A549 (cell line): ENCODE measurements at regions not wholly inside any gene's neighbourhood (a gene's known extent, or its start where the extent isn't known, plus 50 kb on each side); places are given as distances from the start of the nearest gene placed in this dataset.

ENCODE experiments used
- ATAC-seq, 2 experiments: fragments of 200-7000 bp in 1 of 2; fragments of >200 bp in 1 of 2; cut with Nextera tagmentation in 1 of 2; cut with Tn5 transposase in 1 of 2; 3 replicates each; pipeline versions ENCODE4 v1.8.0 to v1.9.1; 2018 to 2020; ENCODE audit warnings: mild to moderate bottlenecking in 1 of 2, moderate library complexity in 1 of 2
- CTCF ChIA-PET: fragments of 300-600 bp; sonication (Branson Sonifier 250); formaldehyde crosslinking; extraction: SDS; loops from one replicate; lab custom pipeline; 2021; ENCODE audit warnings: antibody characterized with exemption, inconsistent platforms; lab: Yijun Ruan, JAX
- POLR2A ChIA-PET: fragments of 350-600 bp; formaldehyde crosslinking; extraction: SDS; loops from one replicate; lab custom pipeline; 2021; ENCODE audit warnings: antibody characterized with exemption, inconsistent platforms; lab: Yijun Ruan, JAX
- DNase-seq, 2 experiments: peaks; one replicate each; pipeline versions ENCODE4 v3.0.0 to v3.0.0-alpha.2; 2011 to 2016; ENCODE audit warnings: low read depth in 1 of 2, low spot score in 1 of 2
- FAIRE-seq: peaks from 2 replicates; lab custom pipeline; 2011; peaks lifted over from hg19 to GRCh38; lab: Jason Lieb, UNC
- H3K27ac ChIP-seq, 2 experiments: fragments of >200 bp; sonication (Bioruptor Twin); formaldehyde crosslinking; 3 replicates each; pipeline ENCODE4 v1.5.1; 2016 to 2017
- H3K4me1 ChIP-seq: fragments of >200 bp; sonication (Bioruptor Twin); formaldehyde crosslinking; 3 replicates; pipeline ENCODE4 v1.6.1; 2016
- H3K4me2 ChIP-seq: fragments of >200 bp; sonication (Bioruptor Twin); formaldehyde crosslinking; 3 replicates; pipeline ENCODE4 v1.6.1; 2016
- H3K4me3 ChIP-seq: fragments of >200 bp; sonication (Bioruptor Twin); formaldehyde crosslinking; 3 replicates; pipeline ENCODE4 v1.5.1; 2016
- H3K9me3 ChIP-seq: fragments of >200 bp; sonication (Bioruptor Twin); formaldehyde crosslinking; 3 replicates; pipeline ENCODE4 v1.6.1; 2016
- BHLHE40 ChIP-seq: IDR thresholded peaks from 2 replicates; pipeline ENCODE4 v1.6.1; 2012; ENCODE audit warnings: low read depth, low read length, inconsistent platforms
- CHD4 ChIP-seq: fragments of 200-600 bp; sonication (generic); IDR thresholded peaks from 2 replicates; pipeline ENCODE4 v1.6.1; 2016; ENCODE audit warnings: antibody characterized with exemption, mild to moderate bottlenecking, borderline replicate concordance
- EP300 ChIP-seq, 2 experiments: fragments of >200 bp; sonication (Bioruptor Twin); formaldehyde crosslinking; IDR thresholded peaks; 2 replicates in 1 of 2; 3 replicates in 1 of 2; pipeline ENCODE4 v1.6.1; 2016 to 2017
- FOSB ChIP-seq: fragments of 250-450 bp; sonication (Bioruptor Pico); IDR thresholded peaks from 2 replicates; pipeline ENCODE4 v1.5.0; 2020; ENCODE audit warnings: mild to moderate bottlenecking, moderate library complexity
- FOSL2 ChIP-seq, 2 experiments: fragments of 450-650 bp in 1 of 2; fragments of >200 bp in 1 of 2; sonication (Bioruptor Twin) in 1 of 2; formaldehyde crosslinking; IDR thresholded peaks; 2 replicates each; pipeline versions ENCODE4 v1.5.0 to v1.6.1; 2016 to 2020; ENCODE audit warnings: mild to moderate bottlenecking in 1 of 2, moderate library complexity in 1 of 2
- FOXS1 ChIP-seq: fragments of 250-450 bp; sonication (Bioruptor Pico); IDR thresholded peaks from 2 replicates; pipeline ENCODE4 v1.5.0; 2020; ENCODE audit warnings: mild to moderate bottlenecking, moderate library complexity
- GATA3 ChIP-seq: IDR thresholded peaks from 2 replicates; pipeline ENCODE4 v1.6.1; 2012; ENCODE audit warnings: borderline replicate concordance
- KDM1A ChIP-seq: fragments of 200-600 bp; sonication (generic); IDR thresholded peaks from 2 replicates; pipeline ENCODE4 v1.6.1; 2016; ENCODE audit warnings: low read depth, mild to moderate bottlenecking
- MAFK ChIP-seq: fragments of 450-650 bp; IDR thresholded peaks from 2 replicates; pipeline ENCODE4 v1.6.1; 2014; ENCODE audit not compliant: partially characterized antibody
- MYC ChIP-seq: IDR thresholded peaks from 2 replicates; pipeline ENCODE4 v1.6.1; 2012; ENCODE audit warnings: mild to moderate bottlenecking, inconsistent platforms, low read length, improper control_type of control experiment, borderline replicate concordance
- PHF8 ChIP-seq: fragments of 200-600 bp; sonication (generic); IDR thresholded peaks from 2 replicates; pipeline ENCODE4 v1.6.1; 2016; ENCODE audit warnings: low read depth, mild to moderate bottlenecking, antibody characterized with exemption, moderate library complexity, borderline replicate concordance
- POLR2AphosphoS2 ChIP-seq: conservative IDR thresholded peaks from 2 replicates; pipeline ENCODE4 v1.6.1; 2012; ENCODE audit warnings: low read length, improper control_type of control experiment, inconsistent platforms
- RCOR1 ChIP-seq: fragments of 150-350 bp; IDR thresholded peaks from 2 replicates; pipeline ENCODE4 v1.6.1; 2014; ENCODE audit warnings: antibody characterized with exemption, low read length, low read depth
- RNF2 ChIP-seq: fragments of 200-600 bp; sonication (generic); IDR thresholded peaks from 2 replicates; pipeline ENCODE4 v1.6.1; 2016; ENCODE audit warnings: low read depth, mild to moderate bottlenecking, antibody characterized with exemption, moderate library complexity, borderline replicate concordance
- SMC3 ChIP-seq: fragments of >200 bp; sonication (Bioruptor Twin); formaldehyde crosslinking; IDR thresholded peaks from 3 replicates; pipeline ENCODE4 v1.6.1; 2018; ENCODE audit warnings: inconsistent platforms
- SREBF2 ChIP-seq: fragments of 450-650 bp; IDR thresholded peaks from 2 replicates; pipeline ENCODE4 v1.6.1; 2014; ENCODE audit warnings: mild to moderate bottlenecking, moderate library complexity
- TFCP2L1 ChIP-seq: fragments of 250-450 bp; sonication (Bioruptor Pico); IDR thresholded peaks from 2 replicates; pipeline ENCODE4 v1.5.0; 2021; ENCODE audit warnings: mild to moderate bottlenecking
- TP53 ChIP-seq: fragments of 250-450 bp; sonication (Bioruptor Pico); IDR thresholded peaks from 2 replicates; pipeline ENCODE4 v1.5.0; 2021; ENCODE audit warnings: mild to moderate bottlenecking, moderate library complexity
- ZC3H11A ChIP-seq: fragments of 450-650 bp; IDR thresholded peaks from 2 replicates; pipeline ENCODE4 v1.6.1; 2014; ENCODE audit warnings: antibody characterized with exemption, mild to moderate bottlenecking
- ZNF302 ChIP-seq: fragments of 250-450 bp; sonication (Bioruptor Pico); IDR thresholded peaks from 2 replicates; pipeline ENCODE4 v1.9.0; 2021; ENCODE audit warnings: inconsistent platforms, mild to moderate bottlenecking, moderate library complexity
- WGBS: methylation state at CpG from one replicate; pipeline ENCODE4 v1.1.6; 2017; ENCODE audit errors: missing lambda C conversion rate; 5-methylcytosine and 5-hydroxymethylcytosine counted together
- TF ChIP-seq, protein P1 (sequence below): IDR thresholded peaks from 2 replicates; pipeline ENCODE4 v1.6.1; 2012
- TF ChIP-seq, protein P2 (sequence below): IDR thresholded peaks from 2 replicates; pipeline ENCODE4 v1.6.1; 2012; ENCODE audit warnings: low read depth, borderline replicate concordance
- TF ChIP-seq, protein P3 (sequence below): fragments of >200 bp; sonication (Bioruptor Twin); formaldehyde crosslinking; IDR thresholded peaks from 3 replicates; pipeline ENCODE4 v1.5.1; 2016
- TF ChIP-seq, protein P4 (sequence below): fragments of 150-350 bp; IDR thresholded peaks from 2 replicates; pipeline ENCODE4 v1.6.1; 2014; ENCODE audit warnings: low read depth, mild to moderate bottlenecking, low read length
- TF ChIP-seq, protein P5 (sequence below): IDR thresholded peaks from 2 replicates; pipeline ENCODE4 v1.6.1; 2012

DNA sequence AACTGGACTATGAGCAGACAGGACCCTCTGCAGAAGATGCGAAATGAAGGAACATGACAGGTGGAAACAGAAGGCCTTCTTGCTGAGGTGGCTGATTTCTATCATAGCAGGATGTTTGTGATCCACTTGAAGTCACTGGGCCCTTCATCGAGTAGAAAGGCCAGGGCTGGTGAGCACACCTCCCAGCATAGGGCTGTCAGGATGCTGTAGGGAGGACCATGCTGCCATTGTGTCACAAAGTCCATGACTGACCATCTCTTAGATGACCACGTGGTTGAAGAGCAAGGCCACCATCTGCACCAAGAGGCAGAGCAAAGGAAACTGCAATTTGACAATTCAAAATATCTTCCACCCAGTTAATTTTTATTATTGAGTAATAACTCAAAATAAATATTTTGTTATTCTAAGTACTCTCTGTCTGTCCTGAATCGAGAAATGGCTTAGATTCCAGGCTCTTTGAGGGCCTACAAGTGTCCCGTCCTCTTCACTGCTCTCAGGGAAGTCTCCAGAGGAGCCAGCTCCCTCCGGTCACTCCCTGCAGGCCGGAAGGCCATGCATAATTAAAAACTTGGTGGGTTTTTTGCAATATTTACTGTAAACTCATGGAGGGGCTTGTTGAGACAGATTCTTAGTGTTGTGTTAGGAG is 249.3 kb upstream of the ZMIZ1 start:
- Histone ChIP-seq H3K4me1 (peaks cover 30% of the 10 kb centered on the region), H3K4me2 (no peak overlapping the region), H3K27ac (no peak overlapping the region), H3K9me3 (peaks cover 5% of the 10 kb centered on the region; the same call in 1 of the 3 replicates), H3K4me3 (no peak overlapping the region)
- TF ChIP-seq MAFK (peak; percentile 41), BHLHE40 (no peak), CHD4 (no peak)
- ChIA-PET CTCF (no interaction called here), POLR2A (no interaction called here)
- DNase-seq, result no peak
- no peak for FAIRE-seq
- no peak for ATAC-seq
- WGBS, result 68% methylated on average over 7 of the region's 7 CpGs

DNA sequence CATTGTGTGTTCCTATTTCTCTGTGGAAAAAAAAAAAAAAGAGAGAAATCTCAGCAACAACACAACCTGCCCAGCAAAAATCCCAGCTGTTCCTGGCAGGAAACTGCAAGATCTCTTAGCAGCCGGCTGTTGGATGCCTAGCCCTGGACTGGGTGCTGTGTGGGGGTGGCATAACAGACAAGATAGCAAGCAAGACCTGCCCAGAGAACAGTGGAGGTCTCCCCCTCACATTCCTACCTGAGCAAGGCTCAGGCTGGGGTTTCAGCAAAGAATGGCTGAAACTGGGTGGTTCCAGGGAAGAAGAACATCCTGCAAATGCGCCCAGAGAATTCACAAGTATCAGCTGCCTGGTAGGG is 248.8 kb upstream of the ZMIZ1 start:
- no peak overlapping the region for H3K4me3 ChIP-seq
- FAIRE-seq (no peak), DNase-seq (no peak), ATAC-seq (no peak)
- peaks cover 5% of the 10 kb centered on the region; the same call in 1 of the 3 replicates for H3K9me3 ChIP-seq
- peaks cover 27% of the 10 kb centered on the region for H3K4me1 ChIP-seq
- H3K27ac ChIP-seq, result no peak overlapping the region
- CTCF ChIA-PET, result no interaction called here
- TF ChIP-seq, protein P1, sequence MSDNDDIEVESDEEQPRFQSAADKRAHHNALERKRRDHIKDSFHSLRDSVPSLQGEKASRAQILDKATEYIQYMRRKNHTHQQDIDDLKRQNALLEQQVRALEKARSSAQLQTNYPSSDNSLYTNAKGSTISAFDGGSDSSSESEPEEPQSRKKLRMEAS, result no peak
- no peak for TF ChIP-seq TFCP2L1 (CRISPR knock-in tag)
- TF ChIP-seq GATA3, result no peak
- TF ChIP-seq FOXS1 (CRISPR knock-in tag), result no peak
- no peak for TF ChIP-seq PHF8
- no peak for TF ChIP-seq TP53 (CRISPR knock-in tag)
- no peak for TF ChIP-seq ZNF302 (CRISPR knock-in tag)
- no peak for TF ChIP-seq ZC3H11A
- TF ChIP-seq SREBF2, result no peak
- POLR2A ChIA-PET, result no interaction called here
- 72% methylated on average over 2 of the region's 2 CpGs for WGBS
- no peak overlapping the region for H3K4me2 ChIP-seq

DNA sequence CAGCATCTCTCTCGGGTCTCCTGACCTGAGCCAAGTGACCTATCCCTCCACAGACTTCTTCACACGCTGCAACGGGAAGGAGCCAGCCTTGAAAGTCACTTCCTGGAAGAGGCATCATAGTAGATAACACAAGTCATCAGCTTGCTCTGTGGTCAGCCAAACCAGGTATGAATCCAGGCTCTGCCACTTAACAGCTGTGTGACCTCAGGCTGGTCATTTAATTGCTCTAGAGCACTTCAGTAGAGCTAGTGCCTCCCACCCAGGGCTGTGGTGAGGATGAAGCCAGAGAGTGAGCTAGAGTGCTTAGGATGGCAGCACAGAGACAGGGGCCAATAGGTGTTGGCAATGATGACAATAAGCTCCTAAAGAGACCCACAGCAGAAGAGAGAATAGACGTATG is 247.7 kb upstream of the ZMIZ1 start:
- Histone ChIP-seq H3K4me3 (no peak overlapping the region), H3K9me3 (peaks cover 5% of the 10 kb centered on the region; the same call in 1 of the 3 replicates)
- TF ChIP-seq KDM1A, result no peak
- TF ChIP-seq POLR2AphosphoS2, result no peak
- TF ChIP-seq, protein P2, sequence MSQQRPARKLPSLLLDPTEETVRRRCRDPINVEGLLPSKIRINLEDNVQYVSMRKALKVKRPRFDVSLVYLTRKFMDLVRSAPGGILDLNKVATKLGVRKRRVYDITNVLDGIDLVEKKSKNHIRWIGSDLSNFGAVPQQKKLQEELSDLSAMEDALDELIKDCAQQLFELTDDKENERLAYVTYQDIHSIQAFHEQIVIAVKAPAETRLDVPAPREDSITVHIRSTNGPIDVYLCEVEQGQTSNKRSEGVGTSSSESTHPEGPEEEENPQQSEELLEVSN, result no peak
- no peak for TF ChIP-seq MYC
- TF ChIP-seq FOSB (CRISPR knock-in tag), result no peak
- TF ChIP-seq, protein P3, sequence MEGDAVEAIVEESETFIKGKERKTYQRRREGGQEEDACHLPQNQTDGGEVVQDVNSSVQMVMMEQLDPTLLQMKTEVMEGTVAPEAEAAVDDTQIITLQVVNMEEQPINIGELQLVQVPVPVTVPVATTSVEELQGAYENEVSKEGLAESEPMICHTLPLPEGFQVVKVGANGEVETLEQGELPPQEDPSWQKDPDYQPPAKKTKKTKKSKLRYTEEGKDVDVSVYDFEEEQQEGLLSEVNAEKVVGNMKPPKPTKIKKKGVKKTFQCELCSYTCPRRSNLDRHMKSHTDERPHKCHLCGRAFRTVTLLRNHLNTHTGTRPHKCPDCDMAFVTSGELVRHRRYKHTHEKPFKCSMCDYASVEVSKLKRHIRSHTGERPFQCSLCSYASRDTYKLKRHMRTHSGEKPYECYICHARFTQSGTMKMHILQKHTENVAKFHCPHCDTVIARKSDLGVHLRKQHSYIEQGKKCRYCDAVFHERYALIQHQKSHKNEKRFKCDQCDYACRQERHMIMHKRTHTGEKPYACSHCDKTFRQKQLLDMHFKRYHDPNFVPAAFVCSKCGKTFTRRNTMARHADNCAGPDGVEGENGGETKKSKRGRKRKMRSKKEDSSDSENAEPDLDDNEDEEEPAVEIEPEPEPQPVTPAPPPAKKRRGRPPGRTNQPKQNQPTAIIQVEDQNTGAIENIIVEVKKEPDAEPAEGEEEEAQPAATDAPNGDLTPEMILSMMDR, result no peak
- no peak for TF ChIP-seq RNF2
- TF ChIP-seq SMC3, result no peak
- TF ChIP-seq EP300 (IDR thresholded peaks at IDR 0.05), result no peak
- TF ChIP-seq, protein P4, sequence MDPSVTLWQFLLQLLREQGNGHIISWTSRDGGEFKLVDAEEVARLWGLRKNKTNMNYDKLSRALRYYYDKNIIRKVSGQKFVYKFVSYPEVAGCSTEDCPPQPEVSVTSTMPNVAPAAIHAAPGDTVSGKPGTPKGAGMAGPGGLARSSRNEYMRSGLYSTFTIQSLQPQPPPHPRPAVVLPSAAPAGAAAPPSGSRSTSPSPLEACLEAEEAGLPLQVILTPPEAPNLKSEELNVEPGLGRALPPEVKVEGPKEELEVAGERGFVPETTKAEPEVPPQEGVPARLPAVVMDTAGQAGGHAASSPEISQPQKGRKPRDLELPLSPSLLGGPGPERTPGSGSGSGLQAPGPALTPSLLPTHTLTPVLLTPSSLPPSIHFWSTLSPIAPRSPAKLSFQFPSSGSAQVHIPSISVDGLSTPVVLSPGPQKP, result no peak
- TF ChIP-seq FOSL2 (IDR thresholded peaks at IDR 0.05), result no peak
- TF ChIP-seq FOSL2 (CRISPR knock-in tag; IDR thresholded peaks at IDR 0.05), result no peak
- TF ChIP-seq, protein P5, sequence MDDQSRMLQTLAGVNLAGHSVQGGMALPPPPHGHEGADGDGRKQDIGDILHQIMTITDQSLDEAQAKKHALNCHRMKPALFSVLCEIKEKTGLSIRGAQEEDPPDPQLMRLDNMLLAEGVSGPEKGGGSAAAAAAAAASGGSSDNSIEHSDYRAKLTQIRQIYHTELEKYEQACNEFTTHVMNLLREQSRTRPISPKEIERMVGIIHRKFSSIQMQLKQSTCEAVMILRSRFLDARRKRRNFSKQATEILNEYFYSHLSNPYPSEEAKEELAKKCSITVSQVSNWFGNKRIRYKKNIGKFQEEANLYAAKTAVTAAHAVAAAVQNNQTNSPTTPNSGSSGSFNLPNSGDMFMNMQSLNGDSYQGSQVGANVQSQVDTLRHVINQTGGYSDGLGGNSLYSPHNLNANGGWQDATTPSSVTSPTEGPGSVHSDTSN, result no peak
- TF ChIP-seq RCOR1, result no peak
- TF ChIP-seq, protein P1, result no peak
- no peak for TF ChIP-seq GATA3
- TF ChIP-seq, all 56 proteins: peak for 0
- ATAC-seq, result no peak
- CTCF ChIA-PET, result interaction anchor here (1.0 to 1.2 kb wide), 3 partner anchors 10 to 18 kb away, joined by 3 read pairs; no protein-coding TSS in a partner anchor
- POLR2A ChIA-PET, result no interaction called here
- DNase-seq, result no peak
- WGBS, result 58% methylated on average over 4 of the region's 4 CpGs
- no peak overlapping the region for H3K27ac ChIP-seq
- no peak for FAIRE-seq
- H3K4me1 ChIP-seq, result peaks cover 17% of the 10 kb centered on the region
- H3K4me2 ChIP-seq, result no peak overlapping the region
